Suprapubic skin (tissue), 4 donors: ENCODE measurements at regions not wholly inside any gene's neighbourhood (a gene's known extent, or its start where the extent isn't known, plus 50 kb on each side); places are given as distances from the start of the nearest gene placed in this dataset.

Source experiments
- DNase-seq, 2 donors: peaks; one replicate each; pipeline ENCODE4 v3.0.0-alpha.2; 2019; ENCODE audit warnings: low spot score in 2 of 2
- H3K27ac ChIP-seq: fragments of 200-600 bp; sonication (generic); one replicate; pipeline ENCODE4 v1.5.1; 2019
- H3K27me3 ChIP-seq: fragments of 200-600 bp; sonication (generic); one replicate; pipeline ENCODE4 v1.5.1; 2019
- H3K36me3 ChIP-seq: fragments of 200-600 bp; sonication (generic); one replicate; pipeline ENCODE4 v1.5.1; 2019
- H3K4me1 ChIP-seq: fragments of 200-600 bp; sonication (generic); one replicate; pipeline ENCODE4 v1.5.1; 2019
- H3K4me3 ChIP-seq: fragments of 200-600 bp; sonication (generic); one replicate; pipeline ENCODE4 v1.5.1; 2019; ENCODE audit warnings: mild to moderate bottlenecking
- H3K9me3 ChIP-seq: fragments of 200-600 bp; sonication (generic); one replicate; pipeline ENCODE4 v1.5.1; 2019
- EP300 ChIP-seq: sonication (generic); formaldehyde crosslinking; IDR thresholded peaks from one replicate; pipeline ENCODE4 v1.6.1; 2017; ENCODE audit warnings: antibody characterized with exemption
- POLR2A ChIP-seq, 2 donors: fragments of 450-650 bp; IDR thresholded peaks; one replicate each; pipeline ENCODE4 v1.6.1; 2017; ENCODE audit warnings: antibody characterized with exemption in 2 of 2, mild to moderate bottlenecking in 2 of 2, moderate library complexity in 2 of 2
- POLR2AphosphoS5 ChIP-seq, 3 donors: sonication (generic); formaldehyde crosslinking; IDR thresholded peaks; one replicate each; pipeline ENCODE4 v1.6.1; 2017; ENCODE audit warnings: antibody characterized with exemption in 3 of 3
- WGBS: methylation state at CpG from one replicate; pipeline ENCODE4 v1.1.5; 2018; 5-methylcytosine and 5-hydroxymethylcytosine counted together
- TF ChIP-seq, protein P1 (sequence below), 2 donors: fragments of 200-600 bp in 1 of 2; fragments of 450-650 bp in 1 of 2; sonication (generic) in 1 of 2; IDR thresholded peaks; one replicate each; pipeline ENCODE4 v1.5.1; 2016 to 2019; ENCODE audit warnings: antibody characterized with exemption in 2 of 2, mild to moderate bottlenecking in 1 of 2, moderate library complexity in 1 of 2

DNA sequence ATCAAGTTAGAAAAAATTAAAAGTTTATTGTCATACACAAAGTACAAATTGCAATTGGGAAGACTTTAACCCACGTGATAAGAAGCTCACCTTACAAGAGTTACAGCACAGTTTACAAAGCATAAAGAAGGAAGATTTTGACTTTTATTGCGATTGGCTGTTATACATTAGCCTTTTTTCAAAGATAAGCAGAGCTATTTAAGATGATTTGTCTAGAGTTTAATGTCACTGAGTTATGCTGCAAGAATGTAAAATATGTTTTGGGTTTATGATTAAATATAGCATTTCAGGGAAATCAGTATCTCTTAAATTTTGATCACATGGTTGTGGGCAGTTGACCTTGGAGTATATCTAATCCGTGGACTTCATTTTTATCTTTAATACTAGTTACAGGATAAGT lies 664.2 kb upstream of the PTCHD4 start:
- TF ChIP-seq, protein P1, sequence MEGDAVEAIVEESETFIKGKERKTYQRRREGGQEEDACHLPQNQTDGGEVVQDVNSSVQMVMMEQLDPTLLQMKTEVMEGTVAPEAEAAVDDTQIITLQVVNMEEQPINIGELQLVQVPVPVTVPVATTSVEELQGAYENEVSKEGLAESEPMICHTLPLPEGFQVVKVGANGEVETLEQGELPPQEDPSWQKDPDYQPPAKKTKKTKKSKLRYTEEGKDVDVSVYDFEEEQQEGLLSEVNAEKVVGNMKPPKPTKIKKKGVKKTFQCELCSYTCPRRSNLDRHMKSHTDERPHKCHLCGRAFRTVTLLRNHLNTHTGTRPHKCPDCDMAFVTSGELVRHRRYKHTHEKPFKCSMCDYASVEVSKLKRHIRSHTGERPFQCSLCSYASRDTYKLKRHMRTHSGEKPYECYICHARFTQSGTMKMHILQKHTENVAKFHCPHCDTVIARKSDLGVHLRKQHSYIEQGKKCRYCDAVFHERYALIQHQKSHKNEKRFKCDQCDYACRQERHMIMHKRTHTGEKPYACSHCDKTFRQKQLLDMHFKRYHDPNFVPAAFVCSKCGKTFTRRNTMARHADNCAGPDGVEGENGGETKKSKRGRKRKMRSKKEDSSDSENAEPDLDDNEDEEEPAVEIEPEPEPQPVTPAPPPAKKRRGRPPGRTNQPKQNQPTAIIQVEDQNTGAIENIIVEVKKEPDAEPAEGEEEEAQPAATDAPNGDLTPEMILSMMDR (IDR thresholded peaks at IDR 0.05): no peak
- TF ChIP-seq POLR2A (IDR thresholded peaks at IDR 0.05) (no peak), POLR2AphosphoS5 (IDR thresholded peaks at IDR 0.05) (no peak), EP300 (no peak)
- 59% methylated on average over 3 of the region's 3 CpGs for WGBS
- H3K36me3 ChIP-seq: no peaks in the 10 kb centered on the region

DNA sequence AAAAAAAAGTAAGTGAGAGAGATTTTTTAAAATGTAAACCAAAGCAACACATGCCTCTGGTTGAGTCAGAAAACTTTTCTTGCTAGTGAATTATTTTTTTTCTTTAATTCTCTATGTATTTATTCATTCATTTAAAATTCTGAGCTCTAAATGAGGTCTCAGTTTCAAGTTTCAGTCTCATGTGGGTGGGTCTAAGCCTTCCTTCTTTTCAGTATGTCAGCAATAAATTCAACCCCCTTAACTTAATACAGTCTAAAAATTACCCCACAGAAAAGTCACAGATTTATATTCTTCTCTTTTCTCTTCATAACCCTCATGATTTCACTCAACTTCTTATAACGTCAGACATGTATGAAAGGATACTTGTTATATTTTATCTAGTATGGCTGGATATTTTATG lies 663.3 kb upstream of the PTCHD4 start:
- no peak for DNase-seq
- WGBS: 76% methylated on average over 1 of the region's 1 CpG
- Histone ChIP-seq H3K36me3 (no peaks in the 10 kb centered on the region), H3K4me3 (no peak overlapping the region), H3K4me1 (peaks cover 6% of the 10 kb centered on the region), H3K27me3 (no peaks in the 10 kb centered on the region), H3K27ac (no peak overlapping the region), H3K9me3 (no peaks in the 10 kb centered on the region)
- TF ChIP-seq POLR2AphosphoS5 (IDR thresholded peaks at IDR 0.05) (no peak), POLR2A (IDR thresholded peaks at IDR 0.05) (no peak), EP300 (no peak)
- TF ChIP-seq, protein P1 (IDR thresholded peaks at IDR 0.05): no peak

More for the DNA sequence above, 664.2 kb upstream of the PTCHD4 start:
- H3K9me3 ChIP-seq: no peaks in the 10 kb centered on the region
- peaks cover 6% of the 10 kb centered on the region for H3K4me1 ChIP-seq
- H3K27ac ChIP-seq: no peak overlapping the region
- DNase-seq: no peak
- no peak overlapping the region for H3K4me3 ChIP-seq
- H3K27me3 ChIP-seq: no peaks in the 10 kb centered on the region

DNA sequence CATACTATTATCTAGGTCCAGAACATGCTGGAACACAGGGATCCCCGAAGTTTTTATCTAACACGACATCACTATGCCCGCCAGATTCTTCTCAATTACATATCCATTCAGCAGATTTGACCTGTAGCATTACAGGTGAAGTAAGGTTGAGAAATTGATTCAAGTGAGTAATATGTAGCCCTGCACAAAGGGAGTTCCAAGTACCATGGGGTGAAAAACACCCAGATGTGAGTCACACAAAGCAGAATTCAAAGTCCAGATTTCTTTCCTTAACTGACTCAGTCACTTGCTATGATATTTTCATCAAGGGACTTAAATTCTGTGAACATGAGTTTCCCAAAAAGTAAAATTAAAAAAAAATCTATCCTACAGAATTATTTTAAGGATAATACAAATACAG lies 655.4 kb upstream of the PTCHD4 start:
- no peak overlapping the region for H3K27ac ChIP-seq
- no peaks in the 10 kb centered on the region for H3K27me3 ChIP-seq
- H3K4me3 ChIP-seq: no peak overlapping the region
- peaks cover 3% of the 10 kb centered on the region for H3K4me1 ChIP-seq
- H3K36me3 ChIP-seq: no peaks in the 10 kb centered on the region
- no peak for DNase-seq
- no peaks in the 10 kb centered on the region for H3K9me3 ChIP-seq
- 73% methylated on average over 3 of the region's 3 CpGs for WGBS
- TF ChIP-seq POLR2A (IDR thresholded peaks at IDR 0.05): no peak
- TF ChIP-seq, protein P1 (IDR thresholded peaks at IDR 0.05): no peak
- TF ChIP-seq POLR2AphosphoS5 (IDR thresholded peaks at IDR 0.05): no peak
- no peak for TF ChIP-seq EP300

DNA sequence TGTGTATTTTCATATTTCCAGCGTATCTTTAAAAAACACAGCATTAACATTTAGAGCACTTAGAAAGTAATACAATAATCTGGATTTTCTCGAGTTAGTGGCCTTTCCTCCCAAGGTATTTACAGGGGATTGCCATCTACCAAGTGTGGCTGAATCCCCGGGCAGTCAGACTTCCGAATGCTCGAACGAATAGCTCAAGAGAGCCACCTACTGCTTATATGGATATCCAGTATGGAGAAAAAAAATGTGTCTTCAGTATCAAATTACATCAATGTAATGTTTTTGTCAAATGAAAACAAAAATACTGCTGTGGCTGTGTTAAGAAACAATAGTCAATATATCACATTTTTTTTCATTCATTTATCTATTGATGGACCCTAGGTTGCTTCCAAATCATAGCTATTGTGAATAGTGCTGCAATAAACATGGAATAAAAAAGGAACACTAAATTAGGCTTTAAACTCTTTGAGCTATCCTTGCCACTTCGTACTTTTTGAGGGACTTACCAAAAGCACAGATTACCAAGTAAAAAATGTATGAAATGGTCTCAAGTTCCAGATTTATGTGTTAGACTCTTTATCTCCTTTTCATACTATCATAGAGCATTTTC lies 654.5 kb upstream of the PTCHD4 start:
- no peak for DNase-seq

DNA sequence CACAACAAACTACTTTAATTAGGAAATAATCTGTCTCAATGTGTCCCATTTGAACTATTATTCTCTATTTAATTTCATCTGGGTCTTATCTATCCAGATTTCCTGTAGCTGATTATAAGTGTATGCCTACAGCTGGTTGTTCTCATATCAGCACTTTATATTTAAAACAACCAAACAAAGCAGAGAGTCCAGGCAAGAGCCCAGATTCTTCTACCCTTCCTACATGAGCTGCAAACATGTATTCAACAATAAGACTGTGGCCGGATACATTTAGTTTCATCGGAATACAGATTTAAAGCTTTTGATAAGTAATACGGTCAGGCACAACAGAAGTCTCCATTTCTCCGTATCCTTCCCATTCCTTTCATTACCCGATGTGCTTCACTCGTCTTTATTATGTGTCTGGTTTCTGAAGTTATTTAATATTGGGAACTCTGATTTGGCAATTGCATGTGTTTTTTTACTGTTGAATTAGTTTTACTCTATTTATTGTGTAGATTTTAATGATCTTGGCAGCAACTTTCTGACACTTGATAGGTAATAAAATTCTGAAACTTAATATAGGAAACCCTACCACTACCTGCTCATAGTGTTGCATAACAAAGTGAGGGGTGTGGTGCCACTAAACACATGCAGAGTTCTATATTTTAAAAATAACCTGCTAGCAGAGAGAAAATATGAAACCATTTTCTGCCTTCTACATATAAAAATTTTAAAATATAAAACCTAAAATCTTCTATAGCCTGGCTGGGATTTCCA lies 653.5 kb upstream of the PTCHD4 start:
- 33% methylated on average over 6 of the region's 6 CpGs for WGBS
- no peaks in the 10 kb centered on the region for H3K36me3 ChIP-seq
- no peak for DNase-seq
- no peak overlapping the region for H3K4me3 ChIP-seq
- H3K27ac ChIP-seq: no peak overlapping the region
- H3K9me3 ChIP-seq: no peaks in the 10 kb centered on the region
- peaks cover 3% of the 10 kb centered on the region for H3K4me1 ChIP-seq
- no peaks in the 10 kb centered on the region for H3K27me3 ChIP-seq
- TF ChIP-seq POLR2A (IDR thresholded peaks at IDR 0.05) (no peak), EP300 (no peak), POLR2AphosphoS5 (IDR thresholded peaks at IDR 0.05) (no peak)
- TF ChIP-seq, protein P1 (IDR thresholded peaks at IDR 0.05): no peak

More for the DNA sequence above, 654.5 kb upstream of the PTCHD4 start:
- Histone ChIP-seq H3K4me1 (peaks cover 3% of the 10 kb centered on the region), H3K9me3 (no peaks in the 10 kb centered on the region), H3K27me3 (no peaks in the 10 kb centered on the region), H3K4me3 (no peak overlapping the region), H3K36me3 (no peaks in the 10 kb centered on the region), H3K27ac (no peak overlapping the region)
- WGBS: 14% methylated on average over 7 of the region's 7 CpGs
- TF ChIP-seq EP300: no peak
- TF ChIP-seq POLR2A (IDR thresholded peaks at IDR 0.05): no peak
- TF ChIP-seq, protein P1 (IDR thresholded peaks at IDR 0.05): no peak
- TF ChIP-seq POLR2AphosphoS5 (IDR thresholded peaks at IDR 0.05): no peak
